Caki2 (cell line): ENCODE measurements at regions not wholly inside any gene's neighbourhood (a gene's known extent, or its start where the extent isn't known, plus 50 kb on each side); places are given as distances from the start of the nearest gene placed in this dataset.
"Not testable (repeated sequence)": the region's sequence is repeated elsewhere in the genome, so short reads cannot be mapped to it uniquely, and the experiment has no call there.

Experiments used
- DNase-seq: peaks from one replicate; pipeline ENCODE4 v3.0.0-alpha.2; 2015; ENCODE audit warnings: low read depth
- in situ Hi-C: cut with HindIII; loops from 2 replicates; pipeline ENCODE4 v1.10.0; 2016; ENCODE audit warnings: low sequenced_read_pairs, low pct_unique_long_range_greater_than_20kb, mixed read lengths

DNA sequence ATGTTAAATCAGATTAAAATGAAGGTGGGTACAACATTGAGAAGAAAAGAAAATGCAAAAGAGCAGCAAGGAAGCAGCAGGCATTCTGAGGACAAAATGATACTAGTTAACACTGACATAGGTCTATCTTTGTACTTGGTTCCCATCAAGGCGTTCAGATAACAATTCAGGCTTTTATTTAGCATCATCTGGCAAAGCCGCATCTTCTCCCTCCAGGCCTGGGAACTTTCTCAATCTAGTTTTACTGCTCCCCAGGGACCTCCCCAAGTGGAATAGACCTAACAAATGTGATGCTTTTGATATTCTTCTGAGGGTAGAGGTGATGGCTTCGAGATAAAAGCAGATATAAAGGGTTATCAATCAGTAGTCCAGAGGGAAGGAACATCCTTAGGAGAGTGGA, 130.6 kb downstream of the C3orf38 start:
- no peak for DNase-seq
- in situ Hi-C loops: no loop called here

DNA sequence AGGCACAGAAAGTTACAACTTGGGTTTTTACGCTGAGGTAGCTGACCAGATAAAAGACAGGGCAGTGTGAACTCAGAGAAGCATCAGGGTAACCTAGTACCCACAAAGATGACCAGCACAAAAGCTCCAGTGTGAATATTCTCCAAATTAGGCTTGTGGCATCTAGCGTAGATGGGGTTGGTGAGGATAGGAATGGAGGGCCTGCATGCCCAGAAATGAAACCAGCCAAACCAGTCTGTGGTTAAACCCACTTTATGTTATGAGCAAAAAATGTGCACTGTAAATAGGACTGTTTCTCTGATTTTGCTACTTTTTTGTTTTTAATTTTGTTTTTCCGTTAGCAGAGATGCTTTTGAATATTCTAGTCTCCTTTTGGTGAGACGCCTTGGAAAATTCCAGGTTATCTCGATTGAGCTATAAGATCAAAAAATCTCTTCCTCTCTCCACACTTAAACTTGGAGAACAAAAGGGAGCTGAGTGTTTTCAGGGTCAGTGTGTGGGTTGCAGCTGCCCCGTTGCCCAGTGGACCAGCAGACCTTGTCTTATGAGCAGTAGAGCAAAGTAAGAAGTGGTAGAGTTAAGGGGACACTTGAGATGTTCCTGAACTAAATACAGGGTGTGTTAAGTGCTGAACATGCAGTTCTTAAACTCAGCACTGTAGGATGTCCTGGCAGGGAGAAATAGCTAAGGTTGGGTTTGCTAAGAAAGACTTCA, 132.9 kb downstream of the C3orf38 start:
- in situ Hi-C loops: no loop called here
- DNase-seq: no peak

DNA sequence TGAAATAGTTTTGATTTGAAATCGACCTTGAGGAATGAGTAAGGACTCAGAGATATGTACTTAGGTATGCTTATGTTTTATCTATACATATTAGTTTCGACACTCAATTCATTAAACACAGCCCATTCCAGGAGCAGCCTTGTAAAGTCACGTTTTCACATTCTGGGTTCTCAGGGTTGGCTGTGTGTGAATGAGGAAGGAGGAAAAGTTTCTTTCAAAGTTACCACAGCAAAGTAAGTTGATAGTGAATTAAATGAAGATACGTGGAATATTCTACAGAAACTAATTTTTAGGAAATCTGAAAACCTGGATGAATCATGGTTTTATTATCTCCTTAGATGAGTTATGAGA, 133.5 kb downstream of the C3orf38 start:
- no peak for DNase-seq
- in situ Hi-C loops: no loop called here

DNA sequence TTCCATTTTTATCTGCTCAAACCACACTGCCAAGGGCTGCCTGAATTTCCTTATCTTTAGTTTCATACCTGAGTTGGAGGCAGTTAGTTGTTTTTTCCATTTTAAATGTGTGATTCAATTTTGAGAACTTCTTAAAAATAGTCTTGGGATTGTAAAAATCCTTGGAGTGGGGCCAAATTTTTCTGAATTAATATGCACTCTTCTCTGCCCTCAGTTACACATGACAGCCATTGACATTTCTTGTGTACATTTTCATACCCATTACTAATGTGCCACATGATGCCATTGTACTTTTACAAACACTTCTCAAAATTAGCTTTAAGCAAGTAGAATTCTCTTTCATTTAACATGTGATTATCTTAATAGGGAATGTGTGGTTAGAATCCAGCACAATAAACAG, 141.7 kb downstream of the C3orf38 start:
- in situ Hi-C loops: no loop called here
- DNase-seq: no peak

DNA sequence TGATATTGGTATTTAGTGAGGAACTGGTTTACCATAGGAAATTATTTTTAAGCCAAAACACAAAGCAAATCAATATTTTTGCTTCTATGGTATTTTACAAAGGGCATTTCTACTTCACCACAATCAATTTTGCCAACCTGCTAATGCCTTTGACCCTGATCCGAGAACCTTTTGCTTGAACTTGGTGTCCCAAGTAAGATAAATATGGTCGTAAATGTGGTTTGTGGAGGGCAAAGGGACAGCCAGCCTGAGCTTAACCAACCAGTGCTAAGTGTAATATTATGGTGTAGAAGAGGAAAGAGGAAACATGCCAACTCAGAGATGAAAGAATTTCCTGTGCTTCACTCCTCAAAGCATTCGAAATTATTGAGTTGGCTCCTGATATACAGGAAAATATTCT, 148.4 kb downstream of the C3orf38 start:
- in situ Hi-C loops: no loop called here
- no peak for DNase-seq

DNA sequence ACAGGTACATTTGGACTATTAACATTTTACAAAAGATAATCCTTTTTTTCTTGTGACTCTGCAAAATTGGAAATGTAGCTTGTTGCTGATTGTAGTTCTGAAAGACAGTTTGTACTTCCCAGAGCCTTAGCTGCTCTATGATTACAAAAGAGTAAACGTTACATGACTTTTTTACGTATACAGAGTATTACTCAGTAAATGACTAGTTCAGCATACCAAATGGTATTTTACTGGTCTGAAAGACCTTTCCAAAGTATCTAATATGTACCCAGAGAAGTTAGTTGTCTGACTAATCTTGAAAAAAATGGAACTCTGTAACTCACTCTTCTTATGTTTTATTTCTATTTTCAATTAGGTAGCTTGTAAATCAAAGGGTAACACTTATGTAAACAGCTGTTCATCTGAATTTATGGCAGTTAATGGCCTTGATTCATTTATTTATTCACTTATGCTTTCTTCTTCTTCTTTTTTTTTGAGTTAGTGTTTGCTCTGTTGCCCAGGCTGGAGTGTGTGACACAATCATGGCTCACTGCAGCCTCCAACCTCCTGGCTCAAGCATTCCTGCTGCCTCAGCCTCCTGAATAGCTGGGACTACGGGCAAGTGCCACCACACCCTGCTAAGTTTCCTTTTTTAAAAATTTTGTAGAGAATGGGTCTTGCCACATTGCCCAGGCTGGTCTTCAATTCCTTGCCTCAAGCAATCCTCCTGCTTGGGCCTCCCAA, 151.7 kb downstream of the C3orf38 start:
- DNase-seq: no peak
- in situ Hi-C loops: no loop called here

DNA sequence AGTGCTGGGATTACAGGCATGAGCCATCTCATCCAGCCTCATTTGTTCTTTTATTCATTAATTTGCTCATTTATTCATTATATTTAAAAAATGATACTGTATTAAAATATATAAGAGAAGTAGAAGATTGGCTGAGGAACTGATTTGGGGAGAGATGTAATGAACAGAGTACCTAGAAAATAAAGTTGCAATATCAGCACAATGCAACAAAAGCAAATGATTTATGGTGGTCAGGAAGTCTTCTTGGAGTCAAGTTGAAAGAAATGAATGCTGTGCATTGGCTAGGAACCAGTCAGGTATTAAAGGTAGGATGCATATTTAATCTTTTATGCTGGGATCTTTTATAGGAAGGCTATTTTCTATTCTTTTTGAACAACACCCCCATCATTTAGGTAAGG, 152.2 kb downstream of the C3orf38 start:
- DNase-seq: no peak
- in situ Hi-C loops: no loop called here

DNA sequence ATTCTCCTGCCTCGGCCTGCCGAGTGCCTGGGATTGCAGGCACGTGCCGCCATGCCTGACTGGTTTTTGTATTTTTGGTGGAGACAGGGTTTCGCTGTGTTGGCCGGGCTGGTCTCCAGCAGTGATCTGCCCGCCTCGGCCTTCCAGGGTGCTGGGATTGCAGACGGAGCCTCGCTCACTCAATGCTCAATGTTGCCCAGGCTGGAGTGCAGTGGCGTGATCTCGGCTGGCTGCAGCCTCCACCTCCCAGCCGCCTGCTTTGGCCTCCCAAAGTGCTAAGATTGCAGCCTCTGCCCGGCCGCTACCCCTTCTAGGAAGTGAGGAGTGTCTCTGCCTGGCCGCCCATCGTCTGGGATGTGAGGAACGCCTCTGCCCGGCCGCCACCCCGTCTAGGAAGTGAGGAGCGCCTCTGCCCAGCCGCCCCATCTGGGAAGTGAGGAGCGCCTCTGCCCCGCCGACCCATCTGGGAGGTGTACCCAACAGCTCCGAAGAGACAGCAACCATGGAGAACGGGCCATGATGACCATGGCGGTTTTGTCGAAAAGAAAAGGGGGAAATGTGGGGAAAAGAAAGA, 153.7 kb downstream of the C3orf38 start:
- DNase-seq, in situ Hi-C loops: not testable (repeated sequence)

DNA sequence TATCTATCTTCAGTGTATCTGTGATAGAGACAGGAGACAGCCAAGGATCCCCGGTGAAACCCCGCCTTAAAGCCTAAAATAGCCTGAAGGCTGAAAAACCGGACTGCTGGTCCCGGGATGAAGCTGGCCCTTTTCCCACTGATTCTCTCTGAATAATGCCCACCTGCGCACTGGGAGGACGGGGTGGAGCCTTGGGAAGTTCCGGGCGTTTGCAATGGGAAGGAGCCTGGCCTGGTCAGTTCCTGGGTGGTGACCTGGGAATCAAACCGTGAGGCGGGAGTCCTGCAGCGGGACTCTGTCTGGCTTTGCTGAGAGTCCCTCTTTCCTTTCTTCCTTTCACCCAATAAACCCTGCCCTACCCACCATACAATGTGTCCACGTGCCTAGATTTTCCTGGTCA, 157.9 kb downstream of the C3orf38 start:
- no peak for DNase-seq
- in situ Hi-C loops: no loop called here

DNA sequence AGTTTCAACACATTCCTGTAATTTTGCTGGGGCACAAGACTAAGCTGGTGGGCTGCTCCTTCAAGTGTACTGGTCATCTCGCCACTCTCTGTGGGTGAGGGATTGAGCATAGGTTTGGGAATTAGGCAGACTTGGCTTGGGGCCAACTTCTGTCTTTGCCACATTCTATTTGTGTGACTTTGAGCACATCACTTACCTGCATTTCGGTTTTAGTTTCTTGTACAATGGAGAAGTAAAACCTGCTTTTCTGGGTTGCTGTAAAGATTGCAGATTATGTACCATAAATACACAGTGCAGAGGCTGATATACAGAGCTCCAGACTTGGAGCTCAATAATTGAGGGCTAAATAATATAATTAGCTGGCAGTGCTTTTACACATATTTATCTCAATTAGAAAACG, 162.1 kb downstream of the C3orf38 start:
- no peak for DNase-seq
- in situ Hi-C loops: no loop called here

DNA sequence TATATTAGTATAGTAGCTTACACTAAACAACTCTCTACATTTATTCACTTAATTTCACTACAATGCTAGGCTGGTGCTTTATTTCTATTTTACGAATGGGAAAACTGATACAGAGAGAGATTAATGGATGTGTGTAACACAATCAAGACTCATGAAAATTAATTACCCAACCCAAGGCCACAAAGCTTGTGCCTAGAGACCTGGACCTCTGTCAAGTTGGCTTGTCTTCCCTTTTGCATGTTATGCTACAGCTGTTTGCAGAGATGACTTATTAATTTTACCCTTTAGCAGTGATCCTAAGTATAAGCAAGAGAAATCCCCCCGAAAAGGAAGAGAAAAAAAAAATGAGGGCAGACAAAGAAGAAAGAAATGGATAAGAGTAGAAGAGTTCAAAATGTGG, 162.5 kb downstream of the C3orf38 start:
- in situ Hi-C loops: no loop called here
- DNase-seq: no peak

DNA sequence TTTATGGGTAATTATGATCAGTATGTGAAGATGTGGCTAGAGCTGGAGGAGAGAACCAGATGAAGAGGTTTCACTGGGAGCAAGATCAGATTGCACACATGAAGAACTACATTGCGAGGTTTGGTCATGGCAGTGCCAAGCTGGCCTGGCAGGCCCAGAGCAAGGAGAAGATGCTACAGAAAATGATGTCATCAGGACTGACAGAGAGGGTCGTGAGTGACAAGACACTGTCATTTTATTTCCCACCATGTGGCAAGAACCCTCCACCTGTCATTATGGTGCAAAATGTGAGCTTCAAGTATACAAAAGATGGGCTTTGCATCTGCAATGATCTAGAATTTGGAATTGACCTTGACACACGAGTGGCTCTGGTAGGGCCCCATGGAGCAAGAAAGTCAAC, 168.3 kb downstream of the C3orf38 start:
- in situ Hi-C loops: no loop called here

DNA sequence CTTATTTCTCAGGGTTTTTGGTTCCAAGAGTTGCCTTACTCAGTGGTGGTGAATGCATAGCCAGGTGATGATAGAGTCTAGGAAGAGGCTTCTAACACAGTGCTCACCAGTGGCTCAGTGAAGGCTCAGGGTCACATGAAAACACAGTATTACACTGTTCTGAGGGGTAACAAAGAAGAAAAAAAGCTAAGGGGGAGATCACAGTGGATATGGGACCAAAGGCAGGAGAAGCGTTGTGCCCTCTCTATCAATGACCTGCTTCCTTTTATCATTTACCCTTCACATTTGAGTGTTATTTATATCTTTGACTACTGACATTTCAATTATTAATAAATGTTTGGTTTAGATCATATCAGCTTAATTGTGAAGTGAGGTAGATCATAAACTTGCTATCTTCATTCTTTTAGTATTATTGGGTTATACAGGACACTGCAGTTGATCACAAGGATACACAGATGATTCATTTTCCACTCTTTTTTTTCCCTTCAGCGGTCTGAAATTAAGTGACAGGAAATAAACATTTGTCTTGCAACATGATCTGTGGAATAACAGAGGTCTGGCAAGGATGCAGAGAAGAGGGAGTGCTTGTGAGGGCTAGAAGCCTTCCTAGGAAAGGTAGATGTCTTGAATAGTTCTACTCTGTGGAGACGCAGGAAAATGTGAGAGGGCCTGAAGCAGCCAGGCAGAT, 171.7 kb downstream of the C3orf38 start:
- no peak for DNase-seq

More for the DNA sequence above, 168.3 kb downstream of the C3orf38 start:
- DNase-seq: no peak

DNA sequence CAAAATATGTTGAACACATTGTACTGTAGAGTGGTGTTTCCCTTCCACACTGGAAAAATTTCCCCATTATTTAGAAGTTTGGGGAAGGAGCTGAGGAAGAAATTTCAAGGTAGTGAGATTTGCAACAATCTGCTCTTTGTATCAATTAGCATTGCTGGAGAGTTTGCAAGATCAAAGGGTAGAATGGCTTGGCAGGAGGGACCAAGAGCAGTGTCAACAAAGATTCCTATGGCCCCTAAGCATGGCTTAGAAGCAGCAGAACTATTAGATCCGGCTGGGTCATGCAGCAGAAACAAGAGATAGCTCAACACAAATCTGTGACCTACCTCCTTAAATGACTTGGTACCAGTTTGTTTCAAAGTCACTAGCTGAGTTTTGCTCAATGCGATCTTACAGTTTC, 175.0 kb downstream of the C3orf38 start:
- no peak for DNase-seq
- in situ Hi-C loops: no loop called here

More for the DNA sequence above, 171.7 kb downstream of the C3orf38 start:
- in situ Hi-C loops: no loop called here

DNA sequence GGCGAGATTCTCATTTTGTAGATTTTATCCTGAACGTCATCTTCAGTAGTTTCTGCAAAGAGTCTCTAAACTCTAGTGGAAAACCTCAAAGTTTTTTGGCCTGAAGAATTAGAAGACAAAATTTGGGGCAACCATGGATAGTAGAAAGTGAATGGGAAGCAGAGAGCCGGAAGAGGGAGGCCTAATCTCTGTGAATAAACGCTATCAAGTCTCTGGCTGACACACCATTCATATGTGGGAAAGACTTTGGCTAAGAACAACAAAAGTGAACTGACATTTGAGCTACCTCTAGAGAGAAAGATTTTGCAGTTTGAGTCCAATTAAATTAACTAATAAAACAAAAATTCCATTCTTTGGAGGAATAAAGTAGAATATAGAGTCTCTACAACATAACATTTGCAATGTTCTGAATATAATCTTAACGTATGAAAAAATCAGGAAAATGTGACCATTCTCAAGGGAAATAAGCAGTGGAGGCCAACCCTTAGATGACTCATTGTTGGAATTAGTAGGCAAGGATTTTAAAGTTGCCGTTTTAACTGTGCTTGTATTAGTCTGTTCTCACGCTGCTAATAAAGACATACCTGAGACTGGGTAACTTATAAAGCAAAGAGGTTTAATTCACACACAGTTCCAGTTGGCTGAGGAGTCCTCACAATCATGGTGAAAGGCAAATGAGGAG, 184.6 kb downstream of the C3orf38 start:
- in situ Hi-C loops: no loop called here
- no peak for DNase-seq

DNA sequence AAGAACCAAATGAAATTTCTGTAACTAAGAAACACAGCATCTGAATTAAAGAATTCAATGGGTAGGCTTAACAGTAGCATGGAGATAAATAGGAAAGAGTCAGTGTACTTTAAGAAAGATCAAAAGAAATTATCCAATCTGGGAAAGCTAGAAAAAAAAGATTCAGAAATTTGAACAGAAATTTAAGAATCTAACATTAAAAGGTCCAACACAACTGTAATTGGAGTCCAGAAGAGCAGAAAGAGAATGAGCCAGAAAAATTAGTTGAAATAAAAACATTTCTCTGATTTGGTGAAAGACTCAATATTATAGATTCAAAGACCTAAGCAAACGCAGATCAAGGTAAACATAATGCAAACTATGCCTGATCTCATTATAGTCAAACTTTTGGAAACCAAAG, 187.1 kb downstream of the C3orf38 start:
- in situ Hi-C loops: no loop called here
- DNase-seq: no peak

DNA sequence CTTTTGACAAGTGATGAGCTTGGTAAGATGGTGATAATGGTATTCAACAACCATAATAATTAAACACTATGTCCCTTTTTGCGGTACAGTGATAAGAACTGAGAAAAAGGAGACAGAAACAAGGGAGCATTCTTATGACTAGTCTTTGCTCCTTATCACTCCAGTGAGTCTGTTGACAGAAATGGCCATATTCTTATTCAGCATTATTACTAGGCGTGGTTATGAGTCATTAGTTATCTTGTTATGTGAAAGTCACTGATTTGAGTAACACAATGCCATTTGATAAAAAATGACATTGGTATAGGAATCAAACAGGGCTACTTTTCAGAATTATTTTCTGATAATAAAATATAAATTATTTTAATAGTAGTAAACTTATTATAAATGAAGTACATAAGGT, 193.5 kb downstream of the C3orf38 start:
- no peak for DNase-seq
- in situ Hi-C loops: no loop called here

DNA sequence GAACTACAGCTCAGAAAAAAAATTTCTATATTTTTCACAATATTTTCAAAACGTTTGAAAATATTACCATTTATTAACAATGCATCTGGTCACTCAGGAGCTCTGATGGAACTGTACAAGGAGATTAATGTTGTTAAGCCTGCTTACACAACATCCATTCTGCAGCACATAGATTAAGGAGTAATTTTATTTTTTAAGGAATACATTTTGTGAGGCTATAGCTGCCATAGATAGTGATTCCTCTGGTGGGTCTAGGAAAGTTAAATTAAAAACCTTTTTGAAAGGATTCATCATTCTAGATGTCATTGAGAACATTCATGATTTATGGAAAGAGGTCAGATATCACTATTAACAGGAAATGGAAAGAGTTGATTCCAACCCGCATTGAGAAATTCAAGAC, 196.9 kb downstream of the C3orf38 start:
- no peak for DNase-seq
- in situ Hi-C loops: no loop called here

DNA sequence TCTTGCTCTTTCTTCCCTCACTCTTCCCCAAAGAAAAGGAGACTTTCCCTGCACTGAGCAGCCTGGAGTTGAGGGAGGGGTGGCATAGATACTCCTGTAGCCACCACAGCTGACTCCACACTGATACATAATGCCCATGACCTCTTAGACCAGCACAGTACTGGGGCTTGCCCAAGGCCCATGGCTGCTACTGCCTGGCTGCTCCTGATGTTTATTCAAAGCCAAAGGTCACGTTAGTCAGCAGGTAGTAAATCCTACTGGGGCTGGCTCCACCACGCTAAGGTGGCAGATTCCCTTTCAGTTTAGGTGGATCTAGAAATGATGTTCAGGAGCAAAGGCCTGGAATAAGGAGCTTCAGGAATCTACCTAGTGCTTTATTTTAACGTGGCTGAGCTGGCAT, 212.7 kb downstream of the C3orf38 start:
- peak; percentile 15 for DNase-seq
- in situ Hi-C loops: no loop called here
